ENCODE measurements at regions not wholly inside any gene's neighbourhood (a gene's known extent, or its start where the extent isn't known, plus 50 kb on each side); places are given as distances from the start of the nearest gene placed in this dataset.

DNA sequence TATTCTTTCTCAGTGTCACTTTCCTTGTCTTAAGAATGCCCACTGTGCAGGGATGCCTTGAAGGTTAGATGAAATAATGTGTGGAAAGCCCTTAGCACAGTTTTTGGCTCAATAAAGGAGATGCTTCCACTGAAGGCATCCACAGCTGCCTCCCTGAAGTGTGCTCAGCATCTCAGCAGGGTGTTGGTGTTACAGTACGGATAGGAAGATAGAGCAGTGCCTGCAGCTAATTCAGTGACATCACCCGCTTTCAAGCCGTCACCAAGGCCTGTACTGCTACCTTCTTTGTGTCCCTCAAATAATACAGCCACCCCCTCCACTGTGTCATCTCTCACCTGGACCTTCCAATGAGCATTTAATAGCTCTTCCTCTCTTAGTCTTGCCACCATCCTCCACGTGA is 59.0 kb downstream of the NDUFS5 start:
- no peak for DNase-seq (ENCODE audit: low spot score)
- peaks cover 2% of the 10 kb centered on the region for H3K36me3 Mint-ChIP-seq
- no peak overlapping the region for H3K9ac ChIP-seq
- H3K27ac Mint-ChIP-seq = no peak overlapping the region
- H3K79me2 ChIP-seq (ENCODE audit: low read depth) = no peaks in the 10 kb centered on the region
- no peaks in the 10 kb centered on the region for H3K9me3 ChIP-seq (ENCODE audit: low read depth)
- H3K4me1 ChIP-seq = peaks cover 6% of the 10 kb centered on the region
- peaks cover 19% of the 10 kb centered on the region for H3K27me3 ChIP-seq
- no peak overlapping the region for H3K4me3 Mint-ChIP-seq
- peaks cover 16% of the 10 kb centered on the region for H3F3A ChIP-seq (ENCODE audit: low read depth)
- peaks cover 18% of the 10 kb centered on the region for H4K20me1 ChIP-seq (ENCODE audit: low read depth)
- H3K27me3 Mint-ChIP-seq (ENCODE audit: insufficient read depth, low read depth) = peaks cover 4% of the 10 kb centered on the region
- H2AFZ ChIP-seq (replicated peaks) = no peak overlapping the region
- H3K4me3 ChIP-seq = no peak overlapping the region
- peaks cover 35% of the 10 kb centered on the region for H3K4me1 Mint-ChIP-seq
- H3K36me3 ChIP-seq = no peaks in the 10 kb centered on the region
- H3K4me2 ChIP-seq = no peak overlapping the region
- no peak overlapping the region for H3K27ac ChIP-seq
- H3K9me3 Mint-ChIP-seq = no peaks in the 10 kb centered on the region
- TF ChIP-seq CTCF (IDR thresholded peaks at IDR 0.05) (no peak), EZH2phosphoT487 (IDR thresholded peaks at IDR 0.05) (no peak), EZH2 (IDR thresholded peaks at IDR 0.05) (no peak)

- Histone ChIP-seq H3K27me3 (peaks cover 19% of the 10 kb centered on the region), H4K20me1 (ENCODE audit: low read depth) (peaks cover 18% of the 10 kb centered on the region), H3K36me3 (no peaks in the 10 kb centered on the region), H3F3A (ENCODE audit: low read depth) (peaks cover 7% of the 10 kb centered on the region), H3K9ac (no peak overlapping the region), H3K4me2 (no peak overlapping the region), H2AFZ (replicated peaks) (no peak overlapping the region), H3K9me3 (ENCODE audit: low read depth) (no peaks in the 10 kb centered on the region), H3K4me1 (peaks cover 8% of the 10 kb centered on the region), H3K4me3 (no peak overlapping the region), H3K27ac (no peak overlapping the region), H3K79me2 (ENCODE audit: low read depth) (no peaks in the 10 kb centered on the region)
- Mint-ChIP-seq H3K4me1 (peaks cover 31% of the 10 kb centered on the region), H3K36me3 (peaks cover 2% of the 10 kb centered on the region), H3K9me3 (no peaks in the 10 kb centered on the region), H3K4me3 (no peak overlapping the region), H3K27ac (no peak overlapping the region), H3K27me3 (ENCODE audit: insufficient read depth, low read depth) (peaks cover 4% of the 10 kb centered on the region)
- TF ChIP-seq EZH2 (IDR thresholded peaks at IDR 0.05) (no peak), EZH2phosphoT487 (IDR thresholded peaks at IDR 0.05) (no peak), CTCF (IDR thresholded peaks at IDR 0.05) (no peak)
- DNase-seq (ENCODE audit: low spot score) = no peak
Observed at GRCh38 chr1:39086386-39086785, 60.2 kb downstream of the NDUFS5 start.

GRCh38 chr1:39086865-39087409 is 60.8 kb downstream of the NDUFS5 start:
- H3K36me3 Mint-ChIP-seq = peaks cover 2% of the 10 kb centered on the region
- H3K4me1 Mint-ChIP-seq = peaks cover 31% of the 10 kb centered on the region
- Histone ChIP-seq H4K20me1 (ENCODE audit: low read depth) (peaks cover 18% of the 10 kb centered on the region), H3K36me3 (no peaks in the 10 kb centered on the region), H3K4me2 (no peak overlapping the region), H2AFZ (replicated peaks) (no peak overlapping the region), H3K27ac (no peak overlapping the region), H3K4me1 (peaks cover 8% of the 10 kb centered on the region), H3K9ac (no peak overlapping the region), H3K79me2 (ENCODE audit: low read depth) (no peaks in the 10 kb centered on the region), H3K27me3 (peaks cover 18% of the 10 kb centered on the region), H3K9me3 (ENCODE audit: low read depth) (no peaks in the 10 kb centered on the region), H3K4me3 (no peak overlapping the region), H3F3A (ENCODE audit: low read depth) (peaks cover 3% of the 10 kb centered on the region)
- H3K4me3 Mint-ChIP-seq = peak overlapping the region; percentile 37
- no peak for DNase-seq (ENCODE audit: low spot score)
- H3K27me3 Mint-ChIP-seq (ENCODE audit: insufficient read depth, low read depth) = peaks cover 4% of the 10 kb centered on the region
- peak overlapping the region; percentile 77 for H3K27ac Mint-ChIP-seq
- no peaks in the 10 kb centered on the region for H3K9me3 Mint-ChIP-seq
- no peak for TF ChIP-seq EZH2phosphoT487 (IDR thresholded peaks at IDR 0.05)
- TF ChIP-seq EZH2 (IDR thresholded peaks at IDR 0.05) = no peak
- no peak for TF ChIP-seq CTCF (IDR thresholded peaks at IDR 0.05)
